ENCODE measurements at regions not wholly inside any gene's neighbourhood (a gene's known extent, or its start where the extent isn't known, plus 50 kb on each side); places are given as distances from the start of the nearest gene placed in this dataset.

DNA sequence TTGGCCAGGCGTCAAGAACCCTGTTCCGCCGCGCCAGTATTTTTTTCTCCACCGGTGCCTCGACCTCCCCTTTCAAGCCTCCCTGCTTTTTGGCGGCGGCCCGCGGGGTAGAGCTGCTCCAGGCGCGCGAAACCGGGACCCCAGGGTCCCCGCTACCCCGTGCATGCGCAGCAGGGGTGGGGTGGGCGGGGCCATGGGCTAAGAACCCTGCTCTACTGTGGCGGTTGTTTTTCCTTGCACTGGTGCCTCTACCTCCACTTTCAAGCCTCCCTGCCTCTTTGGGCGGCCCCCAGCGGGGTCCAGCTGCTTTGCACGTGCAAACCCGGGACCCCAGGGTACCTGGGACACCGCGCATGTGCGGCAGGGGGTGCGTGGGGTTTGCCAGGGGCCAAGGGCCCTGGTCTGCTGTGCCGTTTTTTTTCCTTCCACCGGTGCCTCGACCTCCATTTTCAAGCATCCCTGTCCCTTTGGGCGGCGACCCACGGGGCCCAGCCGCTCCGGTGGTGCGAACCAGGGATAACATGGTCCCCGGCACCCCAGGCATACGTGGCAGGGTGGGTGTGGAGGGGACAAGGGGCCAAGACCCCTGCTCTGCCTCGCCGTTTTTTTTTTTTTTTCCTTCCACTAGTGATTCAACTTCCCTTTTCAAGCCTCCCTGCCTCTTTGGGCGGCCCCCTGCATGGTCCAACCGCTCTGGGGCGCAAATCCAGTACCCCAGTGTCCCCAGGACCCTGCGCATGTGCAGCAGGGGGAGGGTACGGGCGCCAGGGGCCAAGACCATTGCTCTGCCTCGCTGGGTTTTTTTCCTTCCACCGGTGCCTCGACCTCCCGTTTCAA, 326.8 kb downstream of the ALG10 start:
- no peak for DNase-seq

DNA sequence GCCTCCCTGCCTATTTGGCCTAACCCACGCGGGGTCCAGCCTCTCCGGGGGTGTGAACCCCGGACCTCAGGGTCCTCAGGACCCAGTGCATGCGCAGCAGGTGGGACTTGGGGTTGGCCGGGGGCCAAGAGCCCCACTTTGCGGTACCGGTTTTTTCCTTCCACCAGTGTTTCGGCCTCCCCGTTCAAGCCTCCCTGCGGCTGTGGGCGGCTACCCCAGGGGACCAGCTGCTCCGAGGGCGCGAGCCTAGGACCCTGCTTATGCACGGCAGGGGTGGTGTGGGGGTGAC, 327.3 kb downstream of the ALG10 start:
- no peak for DNase-seq

DNA sequence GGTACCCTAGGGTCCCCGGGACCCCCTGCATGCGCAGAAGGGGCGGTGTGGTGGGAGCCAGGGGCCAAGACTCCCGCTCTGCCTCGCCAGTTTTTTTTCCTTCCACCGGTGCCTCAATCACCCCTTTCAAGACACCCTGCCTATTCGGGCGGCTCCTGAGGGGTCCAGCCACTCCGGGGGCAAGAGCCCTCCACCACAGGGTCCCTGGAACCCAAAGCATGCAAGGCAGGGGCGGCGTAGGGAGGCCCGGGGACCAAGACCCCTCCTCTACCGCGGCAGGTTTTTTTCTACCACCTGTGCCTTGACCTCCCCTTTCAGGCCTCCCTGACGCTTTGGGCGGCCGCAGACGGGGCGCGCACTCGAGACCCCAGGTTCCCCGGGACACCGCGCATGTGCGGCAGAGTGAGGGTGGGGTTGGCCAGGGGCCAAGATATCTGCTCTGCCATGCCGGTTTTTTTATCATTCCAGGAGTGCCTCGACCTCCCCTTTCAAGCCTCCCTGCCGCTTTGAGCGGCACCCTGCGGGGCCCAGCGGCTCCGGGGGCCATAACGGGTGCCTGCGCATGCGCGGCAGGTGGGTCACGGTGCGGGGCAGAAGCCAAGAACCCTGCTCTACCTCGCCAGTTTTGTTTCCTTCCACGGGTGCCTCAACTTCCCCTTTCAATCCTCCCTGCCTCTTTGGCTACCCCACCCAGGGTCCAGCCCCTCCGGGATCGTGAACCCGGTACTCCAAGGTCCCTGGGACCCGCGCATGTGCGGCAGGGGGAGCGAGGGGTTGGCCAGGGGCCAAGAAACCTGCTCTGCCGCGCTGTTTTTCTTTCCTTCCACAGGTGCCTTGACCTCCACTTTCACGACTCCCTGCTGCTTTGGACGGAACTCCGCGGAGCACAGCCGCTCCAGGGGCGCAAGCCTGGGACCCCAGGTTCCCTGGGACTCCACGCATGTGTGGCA, 328.1 kb downstream of the ALG10 start:
- no peak for DNase-seq

DNA sequence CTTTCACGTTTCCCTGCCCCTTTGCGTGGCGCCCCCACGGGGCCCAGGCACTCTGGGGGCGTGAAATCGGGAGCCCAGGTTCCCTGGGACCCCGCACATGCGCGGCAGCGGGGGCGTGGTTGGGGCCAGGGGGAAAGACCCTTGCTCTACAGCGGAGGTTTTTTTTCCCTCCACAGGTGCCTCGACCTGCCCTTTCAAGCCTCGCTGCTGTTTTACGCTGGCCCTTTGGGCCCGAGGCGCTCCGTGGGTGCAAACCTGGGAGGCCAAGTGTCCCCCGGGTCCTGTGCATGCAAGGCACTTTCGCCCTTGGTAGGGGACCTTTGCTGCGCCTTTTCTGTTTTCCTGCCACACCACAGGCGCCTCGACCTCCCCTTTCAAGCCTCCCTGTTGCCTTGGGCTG, 329.8 kb downstream of the ALG10 start:
- no peak for DNase-seq

DNA sequence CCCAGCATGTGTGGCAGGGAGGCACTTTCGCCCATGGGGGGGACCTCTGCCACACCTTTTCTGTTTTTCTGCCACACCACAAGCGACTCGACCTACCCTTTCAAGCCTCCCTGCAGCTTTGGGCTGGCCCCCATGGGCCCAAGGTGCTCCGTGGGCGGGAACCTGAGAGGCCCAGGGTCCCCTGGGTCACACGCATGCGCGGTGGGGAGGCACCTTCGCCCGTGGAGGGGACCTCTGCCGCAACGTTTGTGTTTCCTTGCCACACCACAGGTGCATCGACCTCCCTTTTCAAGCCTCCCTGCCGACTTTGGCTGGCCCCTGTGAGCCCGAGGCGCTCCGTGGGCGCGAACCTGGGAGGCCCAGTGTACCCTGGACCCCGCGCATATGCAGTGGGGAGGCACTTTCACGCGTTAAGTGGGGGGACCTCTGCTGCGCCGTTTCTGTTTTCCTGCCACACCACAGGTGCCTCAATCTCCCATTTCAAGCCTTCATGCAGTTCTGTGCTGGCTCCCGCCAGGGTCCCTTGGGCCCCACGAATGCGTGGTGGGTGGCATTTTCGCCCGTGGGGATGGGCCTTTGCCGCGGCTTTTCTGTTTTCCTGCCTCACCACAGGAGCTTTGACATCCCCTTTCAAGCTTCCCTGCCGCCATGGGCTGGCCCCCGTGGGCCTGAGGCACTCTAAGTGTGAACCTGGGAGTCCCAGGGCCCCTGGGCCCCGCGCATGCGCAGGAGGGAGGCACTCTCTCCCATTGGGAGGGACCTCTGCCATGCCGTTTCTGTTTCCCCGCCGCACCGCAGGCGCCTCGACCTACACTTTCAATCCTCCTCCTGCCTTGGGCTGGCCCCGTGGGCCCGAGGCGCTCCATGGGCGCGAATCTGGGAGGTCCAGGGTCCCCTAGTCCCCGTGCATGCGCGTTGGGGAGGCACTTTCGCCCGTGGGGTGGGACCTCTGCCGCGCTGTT, 332.2 kb downstream of the ALG10 start:
- DNase-seq = no peak

DNA sequence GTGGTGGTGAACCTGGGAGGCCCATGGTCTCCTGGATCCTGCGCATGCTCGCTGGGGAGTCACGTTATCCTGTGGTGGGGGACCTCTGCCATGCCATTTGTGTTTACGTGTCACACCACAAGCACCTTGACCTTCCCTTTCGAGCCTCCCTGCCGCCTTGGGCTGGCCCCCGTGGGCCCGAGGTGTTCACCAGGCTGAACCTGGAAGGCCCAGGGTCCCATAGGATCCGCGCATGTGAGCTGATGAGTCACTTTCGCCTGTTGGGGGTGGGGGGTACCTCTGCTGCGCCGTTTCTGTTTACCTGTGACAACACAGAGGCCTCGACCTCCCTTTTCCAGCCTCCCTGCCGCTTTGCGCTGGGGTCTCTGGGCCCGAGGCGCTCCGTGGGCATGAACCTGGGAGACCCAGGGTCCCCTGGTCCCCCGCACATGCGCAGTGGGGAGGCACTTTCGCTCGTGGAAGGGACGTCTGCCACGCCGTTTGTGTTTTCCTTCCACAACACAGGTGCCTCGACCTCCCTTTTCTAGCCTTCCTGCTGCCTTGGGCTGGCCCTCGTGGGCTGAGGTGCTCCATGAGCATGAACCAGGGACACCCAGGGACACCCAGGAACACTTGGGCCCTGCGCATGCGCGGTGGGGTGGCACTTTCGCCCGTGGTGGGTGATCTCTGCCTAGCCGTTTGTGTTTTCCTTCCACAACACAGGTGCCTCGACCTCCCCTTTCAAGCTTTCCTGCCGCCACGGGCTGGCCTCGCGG, 334.1 kb downstream of the ALG10 start:
- no peak for DNase-seq

DNA sequence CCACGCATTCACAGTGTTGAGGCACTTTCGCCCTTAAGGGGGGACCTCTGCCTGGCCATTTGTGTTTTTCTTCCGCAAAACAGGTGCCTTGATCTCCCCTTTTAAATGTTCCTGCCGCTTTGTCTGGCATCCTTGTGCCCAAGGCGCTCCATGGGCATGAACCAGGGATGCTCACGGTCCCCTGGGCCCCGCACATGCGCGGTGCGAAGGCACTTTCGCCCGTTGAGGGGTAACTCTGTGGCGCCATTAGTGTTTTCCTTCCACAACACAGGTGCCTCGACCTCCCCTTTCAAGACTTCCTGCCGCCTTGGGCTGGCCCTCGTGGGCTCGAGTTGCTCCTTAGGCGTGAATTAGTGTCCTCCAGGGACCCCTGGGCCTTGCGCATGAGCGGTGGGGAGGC, 335.5 kb downstream of the ALG10 start:
- no peak for DNase-seq

DNA sequence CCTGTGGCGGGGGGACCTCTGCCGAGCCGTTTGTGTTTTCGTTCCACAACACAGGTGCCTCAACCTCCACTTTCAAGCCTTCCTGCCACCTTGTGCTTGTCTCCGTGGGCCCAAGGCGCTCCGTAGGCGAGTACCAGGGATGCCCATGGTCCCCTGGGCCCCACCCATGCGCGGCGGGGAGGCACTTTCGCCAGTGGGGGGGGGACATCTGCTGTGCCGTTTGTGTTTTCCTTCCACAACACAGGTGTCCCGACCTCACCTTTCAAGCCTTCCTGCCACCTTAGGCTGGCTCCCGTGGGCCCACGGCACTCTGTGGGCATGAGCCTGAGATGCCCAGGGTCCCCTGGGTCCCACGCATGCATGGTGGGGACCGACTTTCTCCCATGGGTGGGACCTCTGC, 335.9 kb downstream of the ALG10 start:
- no peak for DNase-seq

DNA sequence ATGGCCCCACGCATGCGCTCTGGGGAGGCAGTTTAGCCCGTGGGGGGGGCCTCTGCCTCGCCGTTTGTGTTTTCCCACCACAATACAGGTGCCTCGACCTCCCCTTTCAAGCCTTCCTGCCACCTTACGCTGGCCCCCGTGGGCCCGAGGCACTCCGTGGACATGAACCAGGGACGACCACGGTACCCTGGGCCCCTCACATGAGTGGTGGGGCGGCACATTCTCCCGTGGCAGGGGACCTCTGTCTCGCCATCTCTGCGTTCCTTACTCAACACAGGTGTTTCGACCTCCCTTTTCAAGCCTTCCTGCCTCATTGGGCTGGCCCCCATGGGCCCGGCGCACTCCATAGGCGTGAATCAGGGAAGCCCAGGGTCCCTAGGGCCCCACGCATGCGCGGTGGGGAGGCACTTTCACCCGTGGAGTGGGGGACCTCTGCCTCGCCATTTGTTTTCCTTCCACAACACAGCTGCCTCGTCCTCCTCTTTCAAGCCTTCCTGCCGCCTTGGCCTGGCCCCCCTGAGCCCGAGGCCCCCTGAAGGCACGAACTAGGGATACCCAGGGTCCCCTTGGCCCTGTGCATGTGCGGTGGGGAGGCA, 339.5 kb downstream of the ALG10 start:
- no peak for DNase-seq

DNA sequence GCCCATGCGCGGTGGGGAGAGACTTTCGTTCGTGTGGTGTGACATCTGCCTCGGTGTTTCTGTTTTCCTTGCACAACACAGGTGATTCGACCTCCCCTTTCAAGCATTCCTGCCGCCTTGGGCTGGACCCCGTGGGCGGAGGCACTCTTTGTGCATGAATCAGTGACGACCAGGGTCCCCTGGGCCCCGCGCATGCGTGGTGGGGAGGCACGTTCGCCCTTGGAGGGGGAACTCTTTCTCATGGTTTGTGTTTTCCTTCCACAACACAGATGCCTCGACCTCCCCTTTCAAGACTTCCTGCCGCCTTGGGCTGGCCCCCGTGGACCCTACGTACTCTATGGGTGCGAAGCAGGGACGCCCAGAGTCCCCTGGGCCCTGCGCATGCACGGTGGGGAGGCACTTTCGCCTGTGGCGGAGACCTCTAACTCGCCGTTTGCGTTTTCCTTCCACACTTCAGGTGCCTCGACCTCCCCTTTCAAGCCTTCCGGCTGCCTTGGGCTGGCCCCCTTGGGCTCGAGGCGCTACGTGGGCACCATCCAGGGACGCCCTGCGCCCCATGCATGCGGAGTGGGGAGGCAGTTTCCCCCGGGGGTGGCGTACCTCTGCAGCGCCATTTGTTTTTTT, 340.9 kb downstream of the ALG10 start:
- DNase-seq = no peak

DNA sequence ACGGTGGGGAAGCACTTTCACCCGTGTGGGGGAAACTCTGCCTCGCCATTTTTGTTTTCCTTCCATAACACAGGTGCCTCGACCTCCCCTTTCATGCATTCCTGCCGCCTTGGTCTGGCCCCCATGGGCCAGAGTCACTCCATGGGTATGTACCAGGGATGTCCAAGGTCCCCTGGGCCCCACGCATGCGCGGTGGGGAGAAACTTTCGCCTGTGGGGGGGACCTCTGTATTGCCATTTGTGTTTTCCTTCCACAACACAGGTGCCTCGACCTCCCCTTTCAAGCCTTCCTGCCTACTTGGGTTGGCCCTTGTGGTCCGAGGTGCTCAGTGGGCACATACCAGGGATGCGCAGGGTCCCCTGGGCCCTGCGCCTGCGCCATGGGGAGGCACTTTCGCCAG, 345.8 kb downstream of the ALG10 start:
- DNase-seq = no peak

DNA sequence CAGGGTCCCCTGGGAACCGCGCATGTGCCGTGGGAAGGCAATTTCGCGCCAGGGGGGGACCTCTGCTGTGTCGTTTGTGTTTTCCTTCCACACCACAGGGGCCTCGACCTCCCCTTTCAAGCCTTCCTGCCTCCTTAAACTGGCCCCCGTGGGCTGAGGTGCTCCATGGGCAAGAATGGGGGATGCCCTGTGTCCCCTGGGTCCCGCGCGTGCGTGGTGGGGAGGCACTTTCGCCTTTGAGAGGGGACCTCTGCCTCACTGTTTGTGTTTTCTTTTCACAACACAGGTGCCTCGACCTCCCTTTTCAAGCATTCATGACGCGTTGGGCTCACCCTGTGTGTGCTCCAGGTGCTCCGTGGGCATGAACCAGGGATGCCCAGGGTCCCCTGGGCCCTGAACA, 348.8 kb downstream of the ALG10 start:
- DNase-seq = no peak

DNA sequence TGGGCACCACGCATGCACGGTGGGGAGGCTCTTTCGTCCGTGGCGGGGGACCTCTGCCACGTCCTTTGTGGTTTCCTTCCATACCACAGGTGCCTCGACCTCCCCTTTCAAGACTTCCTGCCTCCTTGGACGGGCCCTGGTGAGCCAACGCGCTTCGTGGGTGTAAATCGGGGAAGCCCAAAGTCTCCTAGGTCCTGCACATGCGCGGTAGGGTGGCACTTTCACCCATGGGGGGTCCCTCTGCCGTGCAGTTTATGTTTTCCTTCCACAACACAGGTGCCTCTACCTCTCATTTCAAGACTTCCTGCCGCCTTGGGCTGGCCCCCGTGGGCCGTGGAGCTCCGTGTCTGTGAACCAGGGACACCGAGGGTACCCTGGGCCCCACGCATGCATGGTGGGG, 349.7 kb downstream of the ALG10 start:
- no peak for DNase-seq

DNA sequence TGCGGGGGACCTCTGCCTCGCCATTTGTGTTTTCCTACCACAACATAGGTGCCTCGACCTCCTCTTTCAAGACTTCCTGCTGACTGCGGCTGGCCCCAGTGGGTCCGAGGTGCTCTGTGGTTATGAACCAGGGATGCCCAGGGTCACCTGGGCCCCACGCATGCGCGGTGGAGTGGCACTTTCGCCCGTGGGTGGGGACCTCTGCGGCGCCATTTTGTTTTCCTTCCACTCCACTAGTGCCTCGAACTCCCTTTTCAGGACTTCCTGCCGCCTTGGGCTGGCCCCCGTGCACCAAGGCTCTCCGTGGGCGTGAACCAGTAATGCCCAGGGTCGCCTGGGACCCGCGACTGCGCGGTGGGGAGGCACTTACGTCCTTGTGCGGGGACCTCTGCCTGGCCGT, 351.6 kb downstream of the ALG10 start:
- DNase-seq = no peak

DNA sequence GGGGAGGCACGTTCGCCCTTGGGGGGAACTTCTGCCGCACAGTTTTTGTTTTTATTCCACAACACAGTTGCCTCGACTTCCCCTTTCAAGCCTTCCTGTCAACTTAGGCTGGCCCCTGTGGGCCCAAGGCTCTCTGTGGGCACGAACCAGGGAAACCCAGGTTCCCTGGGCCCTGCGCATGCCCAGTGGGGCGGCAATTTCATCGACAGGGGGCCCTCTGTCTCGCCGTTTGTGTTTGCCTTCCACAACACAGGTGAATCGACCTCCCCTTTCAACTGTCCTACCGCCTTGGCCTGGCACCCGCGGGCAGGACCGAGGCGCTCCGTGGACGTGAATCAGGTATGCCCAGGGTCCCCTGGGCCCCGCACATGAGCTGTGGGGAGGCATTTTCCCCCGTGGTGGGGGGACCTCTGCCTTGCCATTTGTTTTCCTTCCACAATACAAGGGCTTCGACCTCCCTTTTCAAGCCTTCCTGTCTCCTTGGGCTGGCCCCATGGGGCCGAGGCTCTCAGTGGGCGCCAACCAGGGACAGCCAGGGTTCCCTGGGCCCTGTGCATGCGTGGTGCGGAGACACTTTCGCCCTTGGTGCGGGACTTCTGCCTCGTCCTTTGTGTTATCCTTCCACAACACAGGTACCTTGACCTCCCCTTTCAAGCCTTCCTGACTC, 354.0 kb downstream of the ALG10 start:
- no peak for DNase-seq

DNA sequence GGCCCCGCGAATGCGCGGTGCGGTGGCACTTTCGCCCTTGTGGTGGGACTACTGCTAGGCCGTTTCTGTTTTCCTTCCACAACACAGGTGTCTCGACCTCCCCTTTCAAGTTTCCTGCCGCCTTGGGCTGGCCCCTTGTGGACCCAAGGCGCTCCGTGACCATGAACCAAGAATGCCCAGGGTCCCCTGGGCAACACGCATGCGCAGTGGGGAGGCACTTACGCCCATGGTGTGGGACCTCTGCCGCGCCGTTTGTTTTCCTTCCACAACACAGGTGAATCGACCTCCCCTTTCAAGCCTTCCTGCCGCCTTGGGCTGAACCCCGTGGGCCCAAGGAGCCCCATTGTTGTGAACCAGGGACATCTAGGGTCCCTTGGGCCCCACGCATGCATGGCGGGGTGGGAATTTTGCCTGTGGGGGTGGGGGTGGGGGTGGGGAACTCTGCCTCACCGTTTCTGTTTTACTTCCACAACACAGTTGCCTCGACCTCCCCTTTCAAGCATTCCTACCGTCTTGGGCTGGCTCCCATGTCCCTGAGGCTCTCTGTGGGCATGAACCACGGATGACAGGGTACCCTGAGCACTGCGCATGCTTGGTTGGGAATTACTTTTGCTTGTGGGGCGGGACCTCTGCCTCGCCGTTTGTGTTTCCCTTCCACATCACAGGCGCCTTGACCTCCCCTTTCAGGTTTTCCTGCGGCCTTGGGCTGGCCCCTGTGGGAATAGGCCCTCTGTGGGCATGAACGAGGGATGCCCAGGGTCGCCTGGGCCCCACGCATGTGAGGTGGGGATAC, 355.1 kb downstream of the ALG10 start:
- DNase-seq = no peak

DNA sequence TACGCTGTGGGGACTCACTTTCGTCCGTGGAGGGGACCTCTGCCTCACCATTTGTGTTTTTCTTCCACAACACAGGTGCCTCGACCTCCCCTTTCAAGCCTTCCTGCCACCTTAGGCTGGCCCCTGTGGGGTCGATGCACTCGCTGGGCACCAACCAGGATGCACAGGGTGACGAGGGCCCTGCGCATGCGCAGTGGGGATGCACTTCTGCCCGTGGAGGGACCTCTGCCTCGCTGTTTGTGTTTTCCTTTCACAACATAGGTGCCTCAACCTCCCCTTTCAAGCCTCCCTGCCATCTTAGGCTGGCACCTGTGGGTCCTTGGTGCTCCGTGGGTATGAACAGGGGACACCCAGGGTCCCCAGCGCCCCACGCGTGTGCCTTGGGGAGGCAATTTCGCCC, 356.8 kb downstream of the ALG10 start:
- no peak for DNase-seq

DNA sequence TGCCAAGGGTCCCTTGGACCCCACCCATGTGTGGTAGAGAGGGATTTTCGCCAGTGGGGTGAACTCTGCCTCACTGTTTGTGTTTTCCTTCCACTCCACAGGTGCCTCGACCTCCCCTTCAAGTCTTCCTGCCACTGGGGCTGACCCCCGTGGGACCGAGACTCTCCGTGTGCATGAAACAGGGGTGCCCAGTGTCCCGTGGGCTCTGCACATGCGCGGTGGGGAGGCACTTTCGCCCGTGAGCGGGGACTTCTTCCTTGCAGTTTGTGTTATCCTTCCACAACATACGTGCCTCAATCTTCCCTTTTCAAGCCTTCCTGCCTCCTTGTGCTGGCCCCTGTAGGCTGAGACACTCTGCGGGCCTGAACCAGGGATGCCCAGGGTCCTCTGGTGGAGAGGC, 362.4 kb downstream of the ALG10 start:
- no peak for DNase-seq

DNA sequence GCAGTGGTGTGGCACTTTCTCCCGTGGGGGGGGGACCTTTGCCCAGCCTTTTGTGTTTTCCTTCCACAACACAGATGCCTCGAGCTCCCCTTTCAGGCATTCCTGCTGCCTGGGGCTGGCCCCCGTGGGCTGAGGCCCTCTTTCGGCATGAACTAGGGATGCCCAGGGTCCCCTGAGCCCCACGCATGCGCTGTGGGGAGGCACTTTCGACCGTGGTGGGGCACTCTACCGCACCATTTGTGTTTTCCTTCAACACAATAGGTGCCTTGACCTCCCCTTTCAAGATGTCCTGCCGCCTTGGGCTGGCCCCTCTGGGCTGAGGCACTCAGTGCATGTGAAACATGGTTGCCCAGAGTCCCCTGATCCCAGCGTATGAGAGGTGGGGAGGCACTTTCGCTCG, 363.7 kb downstream of the ALG10 start:
- no peak for DNase-seq

DNA sequence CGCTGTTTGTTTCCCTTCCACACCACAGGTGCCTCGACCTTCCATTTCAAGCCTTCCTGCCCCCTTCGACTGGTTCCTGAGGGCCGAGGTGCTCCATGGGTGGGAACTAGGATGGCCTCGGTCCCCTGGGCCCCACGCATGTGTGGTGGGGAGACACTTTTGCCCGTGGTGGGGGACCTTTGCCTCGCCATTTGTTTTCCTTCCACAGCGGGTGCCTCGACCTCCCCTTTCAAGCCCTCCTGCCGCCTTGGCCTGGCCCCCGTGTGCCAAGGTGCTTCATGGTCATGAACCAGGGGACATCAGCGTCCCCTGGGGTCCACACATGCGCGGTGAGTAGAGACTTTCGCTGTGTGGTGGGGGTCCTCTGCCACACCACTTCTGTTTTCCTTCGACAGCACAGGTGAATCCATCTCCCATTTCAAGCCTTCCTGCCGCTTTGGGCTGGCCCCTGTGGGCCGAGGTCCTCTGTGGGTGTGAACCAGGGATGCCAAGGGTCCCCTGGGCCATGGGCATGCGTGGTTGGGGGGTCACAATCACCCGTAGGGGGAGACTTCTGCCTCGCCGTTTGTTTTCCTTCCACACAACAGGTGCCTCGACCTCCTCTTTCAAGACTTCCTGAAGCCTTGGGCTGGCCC, 364.4 kb downstream of the ALG10 start:
- DNase-seq = no peak
